Keratinocyte (primary cell): ENCODE measurements at regions not wholly inside any gene's neighbourhood (a gene's known extent, or its start where the extent isn't known, plus 50 kb on each side); places are given as distances from the start of the nearest gene placed in this dataset.

ENCODE experiments used
- EZH2 ChIP-seq: IDR thresholded peaks from one replicate; pipeline ENCODE4 v1.6.1; 2012; ENCODE audit warnings: inconsistent platforms, mild to moderate bottlenecking, low read length, moderate library complexity
- TF ChIP-seq, protein P1 (sequence below), 3 experiments: IDR thresholded peaks in 1 of 3; conservative IDR thresholded peaks in 1 of 3; optimal IDR thresholded peaks in 1 of 3; 2 replicates in 2 of 3; 3 replicates in 1 of 3; pipeline versions ENCODE3 to v1.5.1; 2011; ENCODE audit warnings: low read length in 3 of 3, mild to moderate bottlenecking in 3 of 3, moderate library complexity in 2 of 3, control low read depth in 1 of 3, inconsistent platforms in 1 of 3; ENCODE audit not compliant: insufficient read depth in 2 of 3; ENCODE audit errors: extremely low read depth in 1 of 3

- TF ChIP-seq, protein P1, sequence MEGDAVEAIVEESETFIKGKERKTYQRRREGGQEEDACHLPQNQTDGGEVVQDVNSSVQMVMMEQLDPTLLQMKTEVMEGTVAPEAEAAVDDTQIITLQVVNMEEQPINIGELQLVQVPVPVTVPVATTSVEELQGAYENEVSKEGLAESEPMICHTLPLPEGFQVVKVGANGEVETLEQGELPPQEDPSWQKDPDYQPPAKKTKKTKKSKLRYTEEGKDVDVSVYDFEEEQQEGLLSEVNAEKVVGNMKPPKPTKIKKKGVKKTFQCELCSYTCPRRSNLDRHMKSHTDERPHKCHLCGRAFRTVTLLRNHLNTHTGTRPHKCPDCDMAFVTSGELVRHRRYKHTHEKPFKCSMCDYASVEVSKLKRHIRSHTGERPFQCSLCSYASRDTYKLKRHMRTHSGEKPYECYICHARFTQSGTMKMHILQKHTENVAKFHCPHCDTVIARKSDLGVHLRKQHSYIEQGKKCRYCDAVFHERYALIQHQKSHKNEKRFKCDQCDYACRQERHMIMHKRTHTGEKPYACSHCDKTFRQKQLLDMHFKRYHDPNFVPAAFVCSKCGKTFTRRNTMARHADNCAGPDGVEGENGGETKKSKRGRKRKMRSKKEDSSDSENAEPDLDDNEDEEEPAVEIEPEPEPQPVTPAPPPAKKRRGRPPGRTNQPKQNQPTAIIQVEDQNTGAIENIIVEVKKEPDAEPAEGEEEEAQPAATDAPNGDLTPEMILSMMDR (optimal IDR thresholded peaks at IDR 0.05 in 1 of 3, IDR thresholded peaks at IDR 0.05 in 1 of 3, conservative IDR thresholded peaks at IDR 0.05 in 1 of 3; ENCODE audit: extremely low read depth in 1 of 3, insufficient read depth in 2 of 3, low read length in 3 of 3): no peak
- TF ChIP-seq EZH2: no peak
These were observed 56.2 kb upstream of the ABLIM1 start for GRCh38 chr10:114714281-114714741.
